ENCODE measurements at regions not wholly inside any gene's neighbourhood (a gene's known extent, or its start where the extent isn't known, plus 50 kb on each side); places are given as distances from the start of the nearest gene placed in this dataset.

GRCh38 chr1:55654171-55654570, 439.0 kb upstream of the USP24 start:
- Histone ChIP-seq H3K27me3 (replicated peaks) (no peaks in the 10 kb centered on the region), H3K36me3 (no peaks in the 10 kb centered on the region), H3K27ac (no peak overlapping the region), H3K9me3 (replicated peaks) (no peaks in the 10 kb centered on the region), H3K4me3 (no peak overlapping the region), H3K4me1 (replicated peaks) (0 out of 2 replicates have a peak, but pooled peaks cover 3% of the 10 kb centered on the region)
- DNase-seq (ENCODE audit: low read depth in 1 of 2, low spot score in 2 of 2) = no peak

GRCh38 chr1:55650444-55650843, 435.3 kb upstream of the USP24 start:
- H3K27ac ChIP-seq = no peak overlapping the region
- H3K4me1 ChIP-seq (replicated peaks) = no peaks in the 10 kb centered on the region
- H3K27me3 ChIP-seq (replicated peaks) = no peaks in the 10 kb centered on the region
- no peaks in the 10 kb centered on the region for H3K36me3 ChIP-seq
- H3K4me3 ChIP-seq = no peak overlapping the region
- no peaks in the 10 kb centered on the region for H3K9me3 ChIP-seq (replicated peaks)
- no peak for DNase-seq (ENCODE audit: low read depth in 1 of 2, low spot score in 2 of 2)

- H3K4me3 ChIP-seq = no peak overlapping the region
- H3K4me1 ChIP-seq (replicated peaks) = peaks cover 6% of the 10 kb centered on the region
- H3K9me3 ChIP-seq (replicated peaks) = no peaks in the 10 kb centered on the region
- DNase-seq (ENCODE audit: low read depth in 1 of 2, low spot score in 2 of 2) = no peak
- no peaks in the 10 kb centered on the region for H3K27me3 ChIP-seq (replicated peaks)
- H3K36me3 ChIP-seq = no peaks in the 10 kb centered on the region
- no peak overlapping the region for H3K27ac ChIP-seq
Measured at GRCh38 chr1:55646181-55646580, 431.0 kb upstream of the USP24 start.

- no peak overlapping the region for H3K4me3 ChIP-seq
- no peaks in the 10 kb centered on the region for H3K27me3 ChIP-seq (replicated peaks)
- H3K4me1 ChIP-seq (replicated peaks) = peaks cover 11% of the 10 kb centered on the region
- H3K36me3 ChIP-seq = no peaks in the 10 kb centered on the region
- no peak overlapping the region for H3K27ac ChIP-seq
- no peak for DNase-seq (ENCODE audit: low read depth in 1 of 2, low spot score in 2 of 2)
- no peaks in the 10 kb centered on the region for H3K9me3 ChIP-seq (replicated peaks)
Measured at GRCh38 chr1:55645270-55645669, 430.1 kb upstream of the USP24 start.

- H3K4me1 ChIP-seq (replicated peaks) = peaks cover 11% of the 10 kb centered on the region
- H3K36me3 ChIP-seq = no peaks in the 10 kb centered on the region
- no peaks in the 10 kb centered on the region for H3K27me3 ChIP-seq (replicated peaks)
- no peak overlapping the region for H3K27ac ChIP-seq
- H3K4me3 ChIP-seq = no peak overlapping the region
- no peaks in the 10 kb centered on the region for H3K9me3 ChIP-seq (replicated peaks)
- no peak for DNase-seq (ENCODE audit: low read depth in 1 of 2, low spot score in 2 of 2)
Measured at GRCh38 chr1:55641947-55642346, 426.8 kb upstream of the USP24 start.

GRCh38 chr1:55640708-55641473, 425.7 kb upstream of the USP24 start:
- Histone ChIP-seq H3K36me3 (no peaks in the 10 kb centered on the region), H3K27me3 (replicated peaks) (no peaks in the 10 kb centered on the region), H3K4me3 (peak overlapping the region; percentile 22), H3K9me3 (replicated peaks) (no peaks in the 10 kb centered on the region), H3K4me1 (replicated peaks) (peaks cover 11% of the 10 kb centered on the region), H3K27ac (no peak overlapping the region)
- peak; percentile 56 to 66 for DNase-seq (ENCODE audit: low read depth in 1 of 2, low spot score in 2 of 2)

- Histone ChIP-seq H3K27ac (no peak overlapping the region), H3K27me3 (replicated peaks) (no peaks in the 10 kb centered on the region), H3K36me3 (no peaks in the 10 kb centered on the region), H3K9me3 (replicated peaks) (no peaks in the 10 kb centered on the region), H3K4me1 (replicated peaks) (peaks cover 11% of the 10 kb centered on the region), H3K4me3 (no peak overlapping the region)
- no peak for DNase-seq (ENCODE audit: low read depth in 1 of 2, low spot score in 2 of 2)
Measured at GRCh38 chr1:55639526-55639925, 424.4 kb upstream of the USP24 start.

GRCh38 chr1:55639051-55639450, 423.9 kb upstream of the USP24 start:
- no peaks in the 10 kb centered on the region for H3K36me3 ChIP-seq
- no peak overlapping the region for H3K4me3 ChIP-seq
- no peaks in the 10 kb centered on the region for H3K27me3 ChIP-seq (replicated peaks)
- DNase-seq (ENCODE audit: low read depth in 1 of 2, low spot score in 2 of 2) = no peak
- no peak overlapping the region for H3K27ac ChIP-seq
- H3K9me3 ChIP-seq (replicated peaks) = no peaks in the 10 kb centered on the region
- H3K4me1 ChIP-seq (replicated peaks) = peaks cover 11% of the 10 kb centered on the region

GRCh38 chr1:55636696-55637095, 421.5 kb upstream of the USP24 start:
- no peak overlapping the region for H3K4me3 ChIP-seq
- H3K36me3 ChIP-seq = no peaks in the 10 kb centered on the region
- no peaks in the 10 kb centered on the region for H3K9me3 ChIP-seq (replicated peaks)
- no peak overlapping the region for H3K27ac ChIP-seq
- no peaks in the 10 kb centered on the region for H3K27me3 ChIP-seq (replicated peaks)
- peaks cover 10% of the 10 kb centered on the region for H3K4me1 ChIP-seq (replicated peaks)
- no peak for DNase-seq (ENCODE audit: low read depth in 1 of 2, low spot score in 2 of 2)

- DNase-seq (ENCODE audit: low read depth in 1 of 2, low spot score in 2 of 2) = no peak
- Histone ChIP-seq H3K4me3 (no peak overlapping the region), H3K4me1 (replicated peaks) (peaks cover 1% of the 10 kb centered on the region), H3K9me3 (replicated peaks) (no peaks in the 10 kb centered on the region), H3K36me3 (no peaks in the 10 kb centered on the region), H3K27ac (no peak overlapping the region), H3K27me3 (replicated peaks) (no peaks in the 10 kb centered on the region)
Measured at GRCh38 chr1:55635856-55636255, 420.7 kb upstream of the USP24 start.

GRCh38 chr1:55634516-55634915, 419.4 kb upstream of the USP24 start:
- H3K27me3 ChIP-seq (replicated peaks) = no peaks in the 10 kb centered on the region
- H3K27ac ChIP-seq = no peak overlapping the region
- H3K4me3 ChIP-seq = no peak overlapping the region

GRCh38 chr1:55632906-55633305, 417.7 kb upstream of the USP24 start:
- no peaks in the 10 kb centered on the region for H3K4me1 ChIP-seq (replicated peaks)
- no peak overlapping the region for H3K27ac ChIP-seq
- H3K36me3 ChIP-seq = no peaks in the 10 kb centered on the region
- no peak for DNase-seq (ENCODE audit: low read depth in 1 of 2, low spot score in 2 of 2)
- H3K9me3 ChIP-seq (replicated peaks) = no peaks in the 10 kb centered on the region
- no peak overlapping the region for H3K4me3 ChIP-seq
- H3K27me3 ChIP-seq (replicated peaks) = no peaks in the 10 kb centered on the region

More at GRCh38 chr1:55634516-55634915, 419.4 kb upstream of the USP24 start:
- no peaks in the 10 kb centered on the region for H3K36me3 ChIP-seq
- DNase-seq (ENCODE audit: low read depth in 1 of 2, low spot score in 2 of 2) = no peak
- H3K4me1 ChIP-seq (replicated peaks) = no peaks in the 10 kb centered on the region
- H3K9me3 ChIP-seq (replicated peaks) = no peaks in the 10 kb centered on the region

GRCh38 chr1:55632058-55632457, 416.9 kb upstream of the USP24 start:
- Histone ChIP-seq H3K27me3 (replicated peaks) (no peaks in the 10 kb centered on the region), H3K4me1 (replicated peaks) (no peaks in the 10 kb centered on the region)

GRCh38 chr1:55631509-55631908, 416.3 kb upstream of the USP24 start:
- no peaks in the 10 kb centered on the region for H3K4me1 ChIP-seq (replicated peaks)
- H3K27ac ChIP-seq = no peak overlapping the region
- DNase-seq (ENCODE audit: low read depth in 1 of 2, low spot score in 2 of 2) = no peak

More at GRCh38 chr1:55632058-55632457, 416.9 kb upstream of the USP24 start:
- Histone ChIP-seq H3K4me3 (no peak overlapping the region), H3K27ac (no peak overlapping the region), H3K36me3 (no peaks in the 10 kb centered on the region), H3K9me3 (replicated peaks) (no peaks in the 10 kb centered on the region)
- DNase-seq (ENCODE audit: low read depth in 1 of 2, low spot score in 2 of 2) = no peak

GRCh38 chr1:55626326-55626725, 411.2 kb upstream of the USP24 start:
- Histone ChIP-seq H3K4me1 (replicated peaks) (no peaks in the 10 kb centered on the region), H3K9me3 (replicated peaks) (0 out of 2 replicates have a peak, but pooled peaks cover 3% of the 10 kb centered on the region), H3K27me3 (replicated peaks) (no peaks in the 10 kb centered on the region), H3K36me3 (no peaks in the 10 kb centered on the region), H3K4me3 (no peak overlapping the region), H3K27ac (no peak overlapping the region)
- DNase-seq (ENCODE audit: low read depth in 1 of 2, low spot score in 2 of 2) = no peak

More at GRCh38 chr1:55631509-55631908, 416.3 kb upstream of the USP24 start:
- Histone ChIP-seq H3K36me3 (no peaks in the 10 kb centered on the region), H3K9me3 (replicated peaks) (no peaks in the 10 kb centered on the region), H3K4me3 (no peak overlapping the region), H3K27me3 (replicated peaks) (no peaks in the 10 kb centered on the region)

All from SJSA1 (cell line).